OCI-LY7 (cell line): ENCODE measurements at regions not wholly inside any gene's neighbourhood (a gene's known extent, or its start where the extent isn't known, plus 50 kb on each side); places are given as distances from the start of the nearest gene placed in this dataset.

Experiments
- BruUV-seq: library from RNA; stranded (reverse); fragments of 400-500 nt; replicated peaks from 2 replicates; lab custom pipeline; 2021; lab: Mats Ljungman, UMichigan
- CTCF ChIA-PET: fragments of 300-600 bp; sonication (Branson Sonifier 250); formaldehyde crosslinking; loops from one replicate; lab custom pipeline; 2022; ENCODE audit warnings: antibody characterized with exemption; ENCODE audit not compliant: unreplicated experiment; lab: Charles Lee
- POLR2A ChIA-PET: fragments of 300-600 bp; sonication (Branson Sonifier 250); formaldehyde crosslinking; loops from one replicate; lab custom pipeline; 2022; ENCODE audit warnings: antibody characterized with exemption; lab: Charles Lee
- DNase-seq: peaks from one replicate; pipeline ENCODE4 v3.0.0-alpha.2; 2015; ENCODE audit warnings: low spot score
- H2AFZ ChIP-seq: fragments of 200-600 bp; sonication (generic), shearing (Covaris generic); 2 replicates; pipeline ENCODE4 v1.6.1; 2014; ENCODE audit warnings: mild to moderate bottlenecking, antibody characterized with exemption, low read length, moderate library complexity
- H3K27ac ChIP-seq: fragments of 200-600 bp; sonication (generic); 2 replicates; pipeline ENCODE4 v1.5.1; 2014; ENCODE audit warnings: mixed run types, low read depth, mild to moderate bottlenecking, moderate library complexity, low read length, inconsistent platforms; ENCODE audit not compliant: poor library complexity, severe bottlenecking
- H3K36me3 ChIP-seq: fragments of 200-600 bp; sonication (generic); 2 replicates; pipeline ENCODE4 v1.6.1; 2014; ENCODE audit warnings: mild to moderate bottlenecking, antibody characterized with exemption, low read length, moderate library complexity, mixed read lengths; ENCODE audit not compliant: insufficient read depth
- H3K4me1 ChIP-seq: fragments of 200-600 bp; sonication (generic); 2 replicates; pipeline ENCODE4 v1.5.1; 2014; ENCODE audit warnings: mild to moderate bottlenecking, low read length; ENCODE audit not compliant: insufficient read depth, poor library complexity, severe bottlenecking
- H3K4me2 ChIP-seq: fragments of 200-600 bp; sonication (generic); 2 replicates; pipeline ENCODE4 v1.6.1; 2014; ENCODE audit warnings: mild to moderate bottlenecking, low read length
- H3K4me3 ChIP-seq: fragments of 200-600 bp; sonication (generic); 2 replicates; pipeline ENCODE4 v1.5.1; 2014; ENCODE audit warnings: mild to moderate bottlenecking, low read depth, low read length; ENCODE audit not compliant: poor library complexity, severe bottlenecking
- H3K79me2 ChIP-seq: fragments of 200-600 bp; sonication (generic); 2 replicates; pipeline ENCODE4 v1.6.1; 2016; ENCODE audit warnings: low read depth, mild to moderate bottlenecking, low read length, moderate library complexity, mixed read lengths; ENCODE audit not compliant: insufficient read depth
- H3K9me2 ChIP-seq: fragments of 200-600 bp; sonication (generic); 2 replicates; pipeline ENCODE4 v1.6.1; 2016; ENCODE audit warnings: mild to moderate bottlenecking, low read length, mixed read lengths; ENCODE audit not compliant: insufficient read depth
- H3K9me3 ChIP-seq: fragments of 200-600 bp; sonication (generic); 2 replicates; pipeline ENCODE4 v1.6.1; 2014; ENCODE audit warnings: mild to moderate bottlenecking, mixed run types, low read length, mixed read lengths
- H4K20me1 ChIP-seq: fragments of 200-600 bp; sonication (generic); 2 replicates; pipeline ENCODE4 v1.6.1; 2014; ENCODE audit warnings: mild to moderate bottlenecking, antibody characterized with exemption, low read length, moderate library complexity, mixed read lengths; ENCODE audit not compliant: insufficient read depth
- EZH2phosphoT487 ChIP-seq: fragments of 200-600 bp; sonication (generic); IDR thresholded peaks from 2 replicates; pipeline ENCODE4 v1.6.1; 2018; ENCODE audit warnings: low read depth, borderline replicate concordance, mild to moderate bottlenecking, mixed run types, antibody characterized with exemption, low read length, moderate library complexity, mixed read lengths
- intact Hi-C: fragments of 100-400 bp; cut with micrococcal nuclease; formaldehyde crosslinking; loops from one replicate; pipeline ENCODE4 v1.10.0; 2022; ENCODE audit not compliant: unreplicated experiment
- TF ChIP-seq, protein P1 (sequence below): fragments of 200-600 bp; sonication (generic); conservative IDR thresholded peaks from 2 replicates; pipeline ENCODE4 v1.5.1; 2014; ENCODE audit warnings: mild to moderate bottlenecking, antibody characterized with exemption, low read length, moderate library complexity, mixed read lengths

DNA sequence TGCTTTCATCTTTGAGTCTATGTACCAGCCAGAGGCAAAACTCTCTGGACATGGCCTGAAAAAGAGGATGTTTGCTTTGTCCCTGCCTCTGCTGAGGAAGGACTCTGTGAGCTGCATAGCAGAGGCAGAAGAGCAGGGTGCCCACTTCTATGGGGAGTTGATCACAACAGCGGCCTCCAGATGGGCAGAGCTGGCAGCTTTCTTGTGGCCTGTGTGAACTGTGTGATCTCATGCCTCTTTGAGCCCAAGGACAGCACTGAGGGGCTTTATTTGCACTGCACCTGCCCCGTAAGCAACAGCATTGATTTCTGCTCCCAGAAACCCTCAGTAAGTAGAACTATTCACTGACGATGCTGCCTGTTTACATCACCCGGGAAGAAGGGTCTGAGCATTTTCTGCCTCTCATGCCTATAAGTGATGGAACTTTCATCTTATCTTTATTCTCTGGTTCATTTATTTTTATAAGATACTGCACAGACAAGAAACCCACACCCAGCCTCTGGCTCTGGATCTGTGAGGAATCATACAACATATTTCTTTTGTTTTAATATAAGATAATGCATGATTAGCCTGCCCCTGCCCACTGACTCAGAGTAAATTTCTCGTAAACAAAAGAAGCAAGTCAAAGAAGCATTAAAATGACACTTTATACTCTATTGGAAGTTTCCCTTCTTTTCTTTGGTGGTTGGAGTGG, 244.2 kb upstream of the SOX21 start:
- CTCF ChIA-PET = no interaction called here
- BruUV-seq = no TSS peak

DNA sequence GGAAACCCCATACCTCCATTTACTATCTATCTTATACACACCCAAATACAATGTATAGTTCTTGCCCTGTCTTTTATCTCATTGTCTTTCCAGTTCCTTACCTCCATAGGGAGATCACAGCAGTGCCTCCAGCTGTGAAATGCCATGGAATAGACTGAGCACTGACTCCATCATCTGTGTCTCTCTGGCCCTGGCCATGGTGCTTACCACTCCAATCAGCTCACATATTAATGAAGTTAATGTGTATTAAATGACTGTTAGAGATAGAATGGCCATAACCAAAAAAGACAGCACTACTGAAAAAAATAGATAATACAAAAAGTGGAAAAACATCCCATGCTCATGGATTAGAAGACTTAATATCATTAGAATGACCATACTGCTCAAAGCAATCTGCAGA, 240.4 kb upstream of the SOX21 start:
- no peaks in the 10 kb centered on the region for H3K4me1 ChIP-seq
- TF ChIP-seq EZH2phosphoT487 = no peak
- TF ChIP-seq, protein P1, sequence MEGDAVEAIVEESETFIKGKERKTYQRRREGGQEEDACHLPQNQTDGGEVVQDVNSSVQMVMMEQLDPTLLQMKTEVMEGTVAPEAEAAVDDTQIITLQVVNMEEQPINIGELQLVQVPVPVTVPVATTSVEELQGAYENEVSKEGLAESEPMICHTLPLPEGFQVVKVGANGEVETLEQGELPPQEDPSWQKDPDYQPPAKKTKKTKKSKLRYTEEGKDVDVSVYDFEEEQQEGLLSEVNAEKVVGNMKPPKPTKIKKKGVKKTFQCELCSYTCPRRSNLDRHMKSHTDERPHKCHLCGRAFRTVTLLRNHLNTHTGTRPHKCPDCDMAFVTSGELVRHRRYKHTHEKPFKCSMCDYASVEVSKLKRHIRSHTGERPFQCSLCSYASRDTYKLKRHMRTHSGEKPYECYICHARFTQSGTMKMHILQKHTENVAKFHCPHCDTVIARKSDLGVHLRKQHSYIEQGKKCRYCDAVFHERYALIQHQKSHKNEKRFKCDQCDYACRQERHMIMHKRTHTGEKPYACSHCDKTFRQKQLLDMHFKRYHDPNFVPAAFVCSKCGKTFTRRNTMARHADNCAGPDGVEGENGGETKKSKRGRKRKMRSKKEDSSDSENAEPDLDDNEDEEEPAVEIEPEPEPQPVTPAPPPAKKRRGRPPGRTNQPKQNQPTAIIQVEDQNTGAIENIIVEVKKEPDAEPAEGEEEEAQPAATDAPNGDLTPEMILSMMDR = no peak
- H3K4me2 ChIP-seq = no peak overlapping the region
- no peak overlapping the region for H3K27ac ChIP-seq
- intact Hi-C loops = no loop called here
- no peaks in the 10 kb centered on the region for H3K9me2 ChIP-seq
- no peak overlapping the region for H2AFZ ChIP-seq
- CTCF ChIA-PET = no interaction called here
- no peak for DNase-seq
- no peaks in the 10 kb centered on the region for H3K9me3 ChIP-seq
- no peak overlapping the region for H3K4me3 ChIP-seq
- no TSS peak for BruUV-seq
- H3K79me2 ChIP-seq = no peaks in the 10 kb centered on the region
- POLR2A ChIA-PET = no interaction called here
- no peaks in the 10 kb centered on the region for H4K20me1 ChIP-seq
- H3K36me3 ChIP-seq = no peaks in the 10 kb centered on the region

More for the DNA sequence above, 244.2 kb upstream of the SOX21 start:
- Histone ChIP-seq H3K9me2 (no peaks in the 10 kb centered on the region), H4K20me1 (no peaks in the 10 kb centered on the region), H3K9me3 (no peaks in the 10 kb centered on the region), H2AFZ (no peak overlapping the region), H3K27ac (no peak overlapping the region), H3K4me1 (no peaks in the 10 kb centered on the region), H3K4me3 (no peak overlapping the region), H3K79me2 (no peaks in the 10 kb centered on the region), H3K36me3 (no peaks in the 10 kb centered on the region), H3K4me2 (no peak overlapping the region)
- intact Hi-C loops = no loop called here
- no peak for TF ChIP-seq EZH2phosphoT487
- TF ChIP-seq, protein P1 = no peak
- POLR2A ChIA-PET = no interaction called here
- no peak for DNase-seq

DNA sequence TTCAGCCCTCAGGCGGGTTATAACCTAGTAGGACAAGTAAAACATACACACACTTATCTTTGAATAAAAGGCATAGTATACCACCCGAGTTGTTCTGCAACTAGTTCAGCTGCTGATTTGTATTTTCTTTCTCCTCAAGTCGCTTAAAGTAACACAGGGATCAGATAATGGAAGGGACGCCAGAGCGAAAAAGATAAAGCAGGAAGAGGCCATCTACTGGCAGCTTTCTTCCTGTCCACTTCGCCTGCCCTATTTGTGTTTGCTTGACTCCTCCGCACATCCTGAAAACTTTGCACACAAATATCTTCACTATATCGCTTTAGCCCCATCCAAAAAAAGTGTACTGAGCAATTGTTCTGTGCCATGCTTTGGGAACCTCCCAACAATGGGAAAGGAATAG, 238.0 kb upstream of the SOX21 start:
- Histone ChIP-seq H3K79me2 (no peaks in the 10 kb centered on the region), H3K9me3 (no peaks in the 10 kb centered on the region), H3K4me2 (no peak overlapping the region), H3K9me2 (no peaks in the 10 kb centered on the region), H3K36me3 (no peaks in the 10 kb centered on the region), H3K4me1 (no peaks in the 10 kb centered on the region), H4K20me1 (no peaks in the 10 kb centered on the region), H3K27ac (no peak overlapping the region), H3K4me3 (no peak overlapping the region), H2AFZ (no peak overlapping the region)
- CTCF ChIA-PET = no interaction called here
- TF ChIP-seq, protein P1 = no peak
- no peak for TF ChIP-seq EZH2phosphoT487
- DNase-seq = no peak
- POLR2A ChIA-PET = no interaction called here
- no TSS peak for BruUV-seq
- intact Hi-C loops = no loop called here
